Keratinocyte (primary cell): ENCODE measurements at regions not wholly inside any gene's neighbourhood (a gene's known extent, or its start where the extent isn't known, plus 50 kb on each side); places are given as distances from the start of the nearest gene placed in this dataset.

Experiments
- CTCF ChIP-seq, 3 experiments: IDR thresholded peaks in 1 of 3; conservative IDR thresholded peaks in 1 of 3; optimal IDR thresholded peaks in 1 of 3; 2 replicates in 2 of 3; 3 replicates in 1 of 3; pipeline versions ENCODE3 to v1.5.1; 2011; ENCODE audit warnings: low read length in 3 of 3, mild to moderate bottlenecking in 3 of 3, moderate library complexity in 2 of 3, control low read depth in 1 of 3, inconsistent platforms in 1 of 3; ENCODE audit not compliant: insufficient read depth in 2 of 3; ENCODE audit errors: extremely low read depth in 1 of 3
- EZH2 ChIP-seq: IDR thresholded peaks from one replicate; pipeline ENCODE4 v1.6.1; 2012; ENCODE audit warnings: inconsistent platforms, mild to moderate bottlenecking, low read length, moderate library complexity

- TF ChIP-seq CTCF (optimal IDR thresholded peaks at IDR 0.05 in 1 of 3, IDR thresholded peaks at IDR 0.05 in 1 of 3, conservative IDR thresholded peaks at IDR 0.05 in 1 of 3; ENCODE audit: extremely low read depth in 1 of 3, insufficient read depth in 2 of 3, low read length in 3 of 3) (no peak), EZH2 (no peak)
These were observed 1210.5 kb upstream of the SORCS1 start for GRCh38 chr10:108374991-108375390.
